ENCODE measurements at regions not wholly inside any gene's neighbourhood (a gene's known extent, or its start where the extent isn't known, plus 50 kb on each side); places are given as distances from the start of the nearest gene placed in this dataset.

GRCh38 chrX:22399437-22400192 lies 126.9 kb downstream of the CBLL2 start:
- intact Hi-C loops (cut with micrococcal nuclease; ENCODE audit: unreplicated experiment), result no loop called here
- CTCF ChIA-PET, result no interaction called here
- in situ Hi-C loops (cut with MboI), result no loop called here
- Histone ChIP-seq H3K4me2 (ENCODE audit: control insufficient read depth, insufficient read depth) (no peak overlapping the region), H2AFZ (ENCODE audit: control insufficient read depth, low read depth, low read length) (no peak overlapping the region), H4K20me1 (ENCODE audit: control insufficient read depth, insufficient read depth) (no peaks in the 10 kb centered on the region), H3K4me1 (ENCODE audit: control insufficient read depth, insufficient read depth, low read length) (no peaks in the 10 kb centered on the region), H3K4me3 (no peak overlapping the region), H3K79me2 (ENCODE audit: control insufficient read depth, insufficient read depth, low read length) (no peaks in the 10 kb centered on the region), H3K36me3 (ENCODE audit: control insufficient read depth in 2 of 2, insufficient read depth in 2 of 2, low read length in 1 of 2) (no peaks in the 10 kb centered on the region), H3K27me3 (replicated peaks in 1 of 2; ENCODE audit: control insufficient read depth in 2 of 2, insufficient read depth in 2 of 2, low read length in 1 of 2) (no peaks in the 10 kb centered on the region), H3K9ac (ENCODE audit: control insufficient read depth, insufficient read depth, low read length) (no peak overlapping the region), H3K9me3 (replicated peaks; ENCODE audit: control insufficient read depth, insufficient read depth, low read length) (no peaks in the 10 kb centered on the region), H3K27ac (ENCODE audit: control insufficient read depth, insufficient read depth) (no peak overlapping the region)
- 0% methylated on average over 4 of the region's 4 CpGs for WGBS (ENCODE audit: insufficient coverage, insufficient replicate concordance, low lambda C conversion rate, missing lambda C conversion rate)
- FAIRE-seq (no peak), DNase-seq (ENCODE audit: low read depth, low spot score) (no peak), ATAC-seq (no peak)
- SMC1A ChIA-PET (ENCODE audit: uncharacterized antibody, unreplicated experiment), result no interaction called here
- TF ChIP-seq ASH2L (IDR thresholded peaks at IDR 0.05; ENCODE audit: borderline replicate concordance, low read depth), result no peak
- POLR2A ChIA-PET, result no interaction called here
- RAD21 ChIA-PET (ENCODE audit: unreplicated experiment), result no interaction called here
- no TSS peak for BruUV-seq (replicated peaks)

DNA sequence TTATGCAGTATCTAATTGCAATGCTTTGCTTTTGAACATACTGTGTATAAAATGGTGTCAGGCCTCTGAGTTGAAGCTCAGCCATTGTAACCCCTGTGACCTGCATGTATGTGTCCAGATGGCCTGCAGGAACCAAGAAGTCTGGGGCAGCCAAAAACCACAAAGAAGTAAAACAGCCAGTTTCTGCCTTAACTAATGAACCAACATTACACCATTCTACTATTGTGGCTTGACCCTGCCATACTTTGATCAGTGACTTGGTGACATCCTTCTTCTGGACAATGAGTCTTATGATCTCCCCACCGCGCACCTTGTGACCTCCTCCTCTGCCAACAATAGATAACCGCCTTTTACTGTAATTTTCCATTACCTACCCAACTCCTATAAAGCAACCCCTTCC lies 131.6 kb downstream of the CBLL2 start:
- intact Hi-C loops (cut with micrococcal nuclease; ENCODE audit: unreplicated experiment), result no loop called here
- RAD21 ChIA-PET (ENCODE audit: unreplicated experiment), result no interaction called here
- POLR2A ChIA-PET, result no interaction called here
- Histone ChIP-seq H3K27ac (ENCODE audit: control insufficient read depth, insufficient read depth) (no peak overlapping the region), H3K9me3 (replicated peaks; ENCODE audit: control insufficient read depth, insufficient read depth, low read length) (no peaks in the 10 kb centered on the region), H3K9ac (ENCODE audit: control insufficient read depth, insufficient read depth, low read length) (no peak overlapping the region), H3K4me3 (no peak overlapping the region), H3K27me3 (replicated peaks in 1 of 2; ENCODE audit: control insufficient read depth in 2 of 2, insufficient read depth in 2 of 2, low read length in 1 of 2) (no peaks in the 10 kb centered on the region), H3K4me1 (ENCODE audit: control insufficient read depth, insufficient read depth, low read length) (no peaks in the 10 kb centered on the region), H3K36me3 (ENCODE audit: control insufficient read depth in 2 of 2, insufficient read depth in 2 of 2, low read length in 1 of 2) (no peaks in the 10 kb centered on the region), H3K4me2 (ENCODE audit: control insufficient read depth, insufficient read depth) (no peak overlapping the region), H3K79me2 (ENCODE audit: control insufficient read depth, insufficient read depth, low read length) (no peaks in the 10 kb centered on the region), H2AFZ (ENCODE audit: control insufficient read depth, low read depth, low read length) (no peak overlapping the region), H4K20me1 (ENCODE audit: control insufficient read depth, insufficient read depth) (no peaks in the 10 kb centered on the region)
- in situ Hi-C loops (cut with MboI), result no loop called here
- 76% methylated on average over 3 of the region's 3 CpGs for WGBS (ENCODE audit: insufficient coverage, insufficient replicate concordance, low lambda C conversion rate, missing lambda C conversion rate)
- no peak for DNase-seq (ENCODE audit: low read depth, low spot score)
- no peak for FAIRE-seq
- TF ChIP-seq PRDM15 (CRISPR knock-in tag; IDR thresholded peaks at IDR 0.05) (no peak), NR2F1 (conservative IDR thresholded peaks at IDR 0.05) (peak; percentile 72), IRF5 (IDR thresholded peaks at IDR 0.05; ENCODE audit: borderline replicate concordance) (no peak), FOXM1 (IDR thresholded peaks at IDR 0.05; ENCODE audit: low read depth, low read length) (no peak)
- TF ChIP-seq, protein P1, sequence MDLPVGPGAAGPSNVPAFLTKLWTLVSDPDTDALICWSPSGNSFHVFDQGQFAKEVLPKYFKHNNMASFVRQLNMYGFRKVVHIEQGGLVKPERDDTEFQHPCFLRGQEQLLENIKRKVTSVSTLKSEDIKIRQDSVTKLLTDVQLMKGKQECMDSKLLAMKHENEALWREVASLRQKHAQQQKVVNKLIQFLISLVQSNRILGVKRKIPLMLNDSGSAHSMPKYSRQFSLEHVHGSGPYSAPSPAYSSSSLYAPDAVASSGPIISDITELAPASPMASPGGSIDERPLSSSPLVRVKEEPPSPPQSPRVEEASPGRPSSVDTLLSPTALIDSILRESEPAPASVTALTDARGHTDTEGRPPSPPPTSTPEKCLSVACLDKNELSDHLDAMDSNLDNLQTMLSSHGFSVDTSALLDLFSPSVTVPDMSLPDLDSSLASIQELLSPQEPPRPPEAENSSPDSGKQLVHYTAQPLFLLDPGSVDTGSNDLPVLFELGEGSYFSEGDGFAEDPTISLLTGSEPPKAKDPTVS (IDR thresholded peaks at IDR 0.05; ENCODE audit: low read depth, low read length), result no peak
- ATAC-seq, result no peak
- SMC1A ChIA-PET (ENCODE audit: uncharacterized antibody, unreplicated experiment), result no interaction called here
- BruUV-seq (replicated peaks), result no TSS peak
- CTCF ChIA-PET, result no interaction called here
